Astrocyte (in vitro differentiated cells and primary cell): ENCODE measurements at regions not wholly inside any gene's neighbourhood (a gene's known extent, or its start where the extent isn't known, plus 50 kb on each side); places are given as distances from the start of the nearest gene placed in this dataset.

Experiments
- DNase-seq: peaks from one replicate; pipeline ENCODE4 v3.0.0-alpha.2; 2010; ENCODE audit warnings: low read depth
- FAIRE-seq: peaks from 2 replicates; lab custom pipeline; 2011; peaks lifted over from hg19 to GRCh38; lab: Jason Lieb, UNC
- H2AFZ ChIP-seq: 2 replicates; pipeline ENCODE4 v1.6.0; 2012; ENCODE audit warnings: low read depth, low read length, inconsistent platforms
- H3K27ac ChIP-seq: 2 replicates; pipeline ENCODE4 v1.5.1; 2011; ENCODE audit warnings: low read depth, low read length, inconsistent platforms
- H3K27me3 ChIP-seq: 2 replicates; pipeline ENCODE4 v1.6.0; 2011; ENCODE audit warnings: low read length, inconsistent platforms; ENCODE audit not compliant: insufficient read depth
- H3K36me3 ChIP-seq: 2 replicates; pipeline ENCODE4 v1.5.1; 2011; ENCODE audit warnings: low read length, inconsistent platforms; ENCODE audit not compliant: insufficient read depth
- H3K4me1 ChIP-seq: 2 replicates; pipeline ENCODE4 v1.5.1; 2011; ENCODE audit warnings: low read length, inconsistent platforms; ENCODE audit not compliant: insufficient read depth
- H3K4me2 ChIP-seq: 2 replicates; pipeline ENCODE4 v1.6.0; 2012; ENCODE audit warnings: low read length, inconsistent platforms
- H3K4me3 ChIP-seq: 2 replicates; pipeline ENCODE4 v1.5.1; 2011; ENCODE audit warnings: low read depth, mild to moderate bottlenecking, low read length, inconsistent platforms; ENCODE audit not compliant: insufficient read depth
- H3K79me2 ChIP-seq: 2 replicates; pipeline ENCODE4 v1.6.0; 2012; ENCODE audit warnings: mild to moderate bottlenecking, low read length, inconsistent platforms; ENCODE audit not compliant: insufficient read depth
- H3K9ac ChIP-seq: 2 replicates; pipeline ENCODE4 v1.6.0; 2012; ENCODE audit warnings: mild to moderate bottlenecking, low read length, inconsistent platforms
- H3K9me3 ChIP-seq: 2 replicates; pipeline ENCODE4 v1.5.1; 2012; ENCODE audit warnings: low read depth, mild to moderate bottlenecking, low read length, inconsistent platforms; ENCODE audit not compliant: insufficient read depth
- H4K20me1 ChIP-seq: 2 replicates; pipeline ENCODE4 v1.6.0; 2012; ENCODE audit warnings: low read length, inconsistent platforms; ENCODE audit not compliant: insufficient read depth
- H3K27ac Mint-ChIP-seq: one replicate; pipeline ENCODE4 v1.8.0; 2021; ENCODE audit warnings: mild to moderate bottlenecking, mixed read lengths; ENCODE audit not compliant: unreplicated experiment
- H3K27me3 Mint-ChIP-seq: one replicate; pipeline ENCODE4 v1.8.0; 2021; ENCODE audit warnings: low read depth, mixed read lengths; ENCODE audit not compliant: unreplicated experiment
- H3K36me3 Mint-ChIP-seq: one replicate; pipeline ENCODE4 v1.8.0; 2021; ENCODE audit warnings: low read depth, mixed read lengths; ENCODE audit not compliant: unreplicated experiment
- H3K4me1 Mint-ChIP-seq: one replicate; pipeline ENCODE4 v1.8.0; 2021; ENCODE audit warnings: low read depth, mixed read lengths; ENCODE audit not compliant: unreplicated experiment
- H3K4me3 Mint-ChIP-seq: one replicate; pipeline ENCODE4 v1.8.0; 2021; ENCODE audit warnings: mild to moderate bottlenecking, moderate library complexity, mixed read lengths; ENCODE audit not compliant: unreplicated experiment
- H3K9me3 Mint-ChIP-seq: one replicate; pipeline ENCODE4 v1.8.0; 2021; ENCODE audit warnings: mild to moderate bottlenecking, mixed read lengths; ENCODE audit not compliant: unreplicated experiment
- EZH2 ChIP-seq: IDR thresholded peaks from 2 replicates; pipeline ENCODE4 v1.6.1; 2012; ENCODE audit warnings: mild to moderate bottlenecking, low read length, inconsistent platforms; ENCODE audit not compliant: insufficient read depth
- TF ChIP-seq, protein P1 (sequence below): IDR thresholded peaks from 2 replicates; pipeline ENCODE4 v1.5.1; 2011; ENCODE audit warnings: low read depth, mild to moderate bottlenecking, inconsistent platforms, low read length, moderate library complexity; ENCODE audit not compliant: insufficient read depth

DNA sequence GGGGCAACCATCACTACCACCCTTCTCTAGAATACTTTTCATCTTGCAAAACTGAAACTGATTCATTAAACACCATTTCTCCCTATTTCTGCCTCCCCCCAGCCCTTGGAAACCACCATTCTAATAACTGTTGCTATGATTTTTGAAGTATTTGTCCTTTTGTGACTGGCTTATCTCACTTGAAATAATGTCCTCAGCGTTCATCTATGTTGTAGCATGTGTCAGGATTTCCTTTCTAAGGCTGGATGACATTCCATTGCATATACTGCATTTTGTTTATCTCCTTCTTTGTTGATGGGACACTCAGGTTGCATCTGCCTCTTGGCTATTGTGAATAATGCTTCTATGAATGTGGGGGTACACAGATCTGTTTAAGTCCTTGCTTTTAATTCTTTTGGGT, 327.6 kb upstream of the ZNF32 start:
- H3K4me1 ChIP-seq: no peaks in the 10 kb centered on the region
- no peak overlapping the region for H2AFZ ChIP-seq
- no peaks in the 10 kb centered on the region for H4K20me1 ChIP-seq
- Mint-ChIP-seq H3K27ac (no peak overlapping the region), H3K27me3 (peaks cover 5% of the 10 kb centered on the region), H3K36me3 (no peaks in the 10 kb centered on the region), H3K4me1 (no peaks in the 10 kb centered on the region), H3K9me3 (peaks cover 3% of the 10 kb centered on the region), H3K4me3 (no peak overlapping the region)
- H3K4me3 ChIP-seq: no peak overlapping the region
- TF ChIP-seq EZH2: no peak
- TF ChIP-seq, protein P1, sequence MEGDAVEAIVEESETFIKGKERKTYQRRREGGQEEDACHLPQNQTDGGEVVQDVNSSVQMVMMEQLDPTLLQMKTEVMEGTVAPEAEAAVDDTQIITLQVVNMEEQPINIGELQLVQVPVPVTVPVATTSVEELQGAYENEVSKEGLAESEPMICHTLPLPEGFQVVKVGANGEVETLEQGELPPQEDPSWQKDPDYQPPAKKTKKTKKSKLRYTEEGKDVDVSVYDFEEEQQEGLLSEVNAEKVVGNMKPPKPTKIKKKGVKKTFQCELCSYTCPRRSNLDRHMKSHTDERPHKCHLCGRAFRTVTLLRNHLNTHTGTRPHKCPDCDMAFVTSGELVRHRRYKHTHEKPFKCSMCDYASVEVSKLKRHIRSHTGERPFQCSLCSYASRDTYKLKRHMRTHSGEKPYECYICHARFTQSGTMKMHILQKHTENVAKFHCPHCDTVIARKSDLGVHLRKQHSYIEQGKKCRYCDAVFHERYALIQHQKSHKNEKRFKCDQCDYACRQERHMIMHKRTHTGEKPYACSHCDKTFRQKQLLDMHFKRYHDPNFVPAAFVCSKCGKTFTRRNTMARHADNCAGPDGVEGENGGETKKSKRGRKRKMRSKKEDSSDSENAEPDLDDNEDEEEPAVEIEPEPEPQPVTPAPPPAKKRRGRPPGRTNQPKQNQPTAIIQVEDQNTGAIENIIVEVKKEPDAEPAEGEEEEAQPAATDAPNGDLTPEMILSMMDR: no peak
- no peaks in the 10 kb centered on the region for H3K27me3 ChIP-seq
- DNase-seq: no peak
- H3K4me2 ChIP-seq: no peak overlapping the region
- H3K27ac ChIP-seq: no peak overlapping the region
- no peak for FAIRE-seq
- H3K9me3 ChIP-seq: no peaks in the 10 kb centered on the region
- H3K36me3 ChIP-seq: no peaks in the 10 kb centered on the region
- H3K79me2 ChIP-seq: no peaks in the 10 kb centered on the region
- no peak overlapping the region for H3K9ac ChIP-seq

DNA sequence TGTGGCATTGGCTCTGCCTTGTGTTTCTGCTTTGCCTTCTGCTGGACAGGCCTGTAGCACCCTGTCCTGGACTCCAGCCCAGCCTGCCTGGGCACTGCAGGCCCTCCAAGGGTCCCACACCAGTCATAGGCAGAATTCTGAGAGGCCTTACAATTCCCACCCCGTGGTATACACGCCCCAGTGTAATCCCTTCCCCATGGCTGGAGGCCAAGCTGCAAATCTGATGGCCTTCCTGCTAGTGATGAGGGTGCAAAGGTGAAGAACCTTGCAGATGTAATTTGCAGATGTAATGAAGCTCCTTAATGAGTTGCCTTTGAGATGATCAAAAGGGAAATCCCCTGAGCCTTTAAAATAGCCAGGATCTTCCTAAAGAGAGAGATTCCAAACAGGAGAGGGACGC, 325.1 kb upstream of the ZNF32 start:
- Mint-ChIP-seq H3K36me3 (no peaks in the 10 kb centered on the region), H3K4me3 (no peak overlapping the region), H3K4me1 (no peaks in the 10 kb centered on the region), H3K27ac (no peak overlapping the region), H3K9me3 (peaks cover 3% of the 10 kb centered on the region), H3K27me3 (peaks cover 9% of the 10 kb centered on the region)
- Histone ChIP-seq H3K79me2 (no peaks in the 10 kb centered on the region), H3K4me1 (no peaks in the 10 kb centered on the region), H3K9me3 (no peaks in the 10 kb centered on the region), H3K4me2 (no peak overlapping the region), H4K20me1 (no peaks in the 10 kb centered on the region), H3K9ac (no peak overlapping the region), H2AFZ (no peak overlapping the region), H3K4me3 (no peak overlapping the region), H3K36me3 (no peaks in the 10 kb centered on the region), H3K27me3 (no peaks in the 10 kb centered on the region), H3K27ac (no peak overlapping the region)
- DNase-seq (no peak), FAIRE-seq (no peak)
- TF ChIP-seq, protein P1: no peak
- TF ChIP-seq EZH2: no peak

DNA sequence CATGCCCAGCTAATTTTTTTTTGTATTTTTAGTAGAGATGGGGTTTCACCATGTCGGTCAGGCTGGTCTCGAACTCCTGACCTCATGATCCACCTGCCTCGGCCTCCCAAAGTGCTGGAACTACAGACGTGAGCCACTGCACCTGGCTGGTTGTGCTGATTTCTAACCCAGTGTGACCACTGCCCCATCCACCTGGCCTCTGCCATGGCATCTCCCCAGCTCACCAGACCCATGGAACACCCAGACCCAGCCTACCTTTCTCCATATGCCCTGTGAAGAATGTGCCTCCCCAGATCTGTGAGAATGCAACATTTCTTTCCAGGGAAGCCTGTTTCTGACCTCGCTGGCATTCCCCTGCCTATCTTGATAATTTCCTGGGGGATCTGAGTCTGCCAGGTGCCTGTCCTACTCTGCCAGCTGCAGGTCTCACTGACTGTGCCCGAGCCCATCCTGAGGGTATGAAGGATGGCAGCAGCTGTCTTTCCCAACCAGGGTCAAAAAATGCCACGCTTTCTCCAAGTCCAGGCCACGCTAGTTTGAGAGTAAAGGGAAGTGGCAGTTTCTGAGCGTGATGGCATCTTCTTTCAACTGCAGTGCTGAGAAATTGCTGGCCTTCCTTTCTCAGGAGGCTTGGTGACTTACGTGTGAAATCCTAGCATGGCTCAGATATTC, 324.4 kb upstream of the ZNF32 start:
- H3K4me1 Mint-ChIP-seq: no peaks in the 10 kb centered on the region
- H3K9ac ChIP-seq: no peak overlapping the region
- H2AFZ ChIP-seq: no peak overlapping the region
- H3K9me3 Mint-ChIP-seq: peaks cover 3% of the 10 kb centered on the region
- H3K27ac Mint-ChIP-seq: no peak overlapping the region
- FAIRE-seq (no peak), DNase-seq (no peak)
- H3K27ac ChIP-seq: no peak overlapping the region
- no peaks in the 10 kb centered on the region for H4K20me1 ChIP-seq
- no peaks in the 10 kb centered on the region for H3K36me3 ChIP-seq
- no peak overlapping the region for H3K4me3 ChIP-seq
- H3K9me3 ChIP-seq: no peaks in the 10 kb centered on the region
- no peak for TF ChIP-seq EZH2
- TF ChIP-seq, protein P1: no peak
- H3K79me2 ChIP-seq: no peaks in the 10 kb centered on the region
- H3K27me3 Mint-ChIP-seq: peaks cover 15% of the 10 kb centered on the region
- H3K36me3 Mint-ChIP-seq: no peaks in the 10 kb centered on the region
- H3K4me3 Mint-ChIP-seq: no peak overlapping the region
- H3K4me1 ChIP-seq: no peaks in the 10 kb centered on the region
- no peaks in the 10 kb centered on the region for H3K27me3 ChIP-seq
- no peak overlapping the region for H3K4me2 ChIP-seq
